Hepatocyte (in vitro differentiated cells): ENCODE measurements at regions not wholly inside any gene's neighbourhood (a gene's known extent, or its start where the extent isn't known, plus 50 kb on each side); places are given as distances from the start of the nearest gene placed in this dataset.

Experiments
- DNase-seq: peaks from one replicate; pipeline ENCODE4 v3.0.0-alpha.2; 2016; ENCODE audit warnings: low spot score
- H2AFZ ChIP-seq: fragments of 200-600 bp; sonication (generic); 2 replicates; pipeline ENCODE4 v1.6.0; 2016; ENCODE audit warnings: antibody characterized with exemption, mild to moderate bottlenecking
- H3K27ac ChIP-seq: fragments of 200-600 bp; sonication (generic); 2 replicates; pipeline ENCODE4 v1.5.1; 2016; ENCODE audit warnings: mild to moderate bottlenecking
- H3K27me3 ChIP-seq: fragments of 200-600 bp; sonication (generic); 2 replicates; pipeline ENCODE4 v1.6.1; 2016
- H3K36me3 ChIP-seq: fragments of 200-600 bp; sonication (generic); replicated peaks from 2 replicates; pipeline ENCODE4 v1.5.1; 2016; ENCODE audit warnings: low read depth; ENCODE audit not compliant: insufficient read depth
- H3K4me1 ChIP-seq: fragments of 200-600 bp; sonication (generic); 2 replicates; pipeline ENCODE4 v1.5.1; 2016; ENCODE audit warnings: mild to moderate bottlenecking, moderate library complexity; ENCODE audit not compliant: insufficient read depth
- H3K4me2 ChIP-seq: fragments of 200-600 bp; sonication (generic); 2 replicates; pipeline ENCODE4 v1.6.0; 2016
- H3K4me3 ChIP-seq: fragments of 200-600 bp; sonication (generic); 2 replicates; pipeline ENCODE4 v1.5.1; 2016; ENCODE audit warnings: mild to moderate bottlenecking
- H3K79me2 ChIP-seq: fragments of 200-600 bp; sonication (generic); 2 replicates; pipeline ENCODE4 v1.6.0; 2017; ENCODE audit warnings: mild to moderate bottlenecking
- H3K9me2 ChIP-seq: fragments of 200-600 bp; sonication (generic); replicated peaks from 2 replicates; pipeline ENCODE4 v1.6.0; 2017; ENCODE audit warnings: mild to moderate bottlenecking; ENCODE audit not compliant: insufficient read depth
- H3K9me3 ChIP-seq: fragments of 200-600 bp; sonication (generic); 2 replicates; pipeline ENCODE4 v1.5.1; 2016; ENCODE audit warnings: low read depth, mild to moderate bottlenecking
- H4K20me1 ChIP-seq: fragments of 200-600 bp; sonication (generic); 2 replicates; pipeline ENCODE4 v1.6.0; 2016; ENCODE audit warnings: mild to moderate bottlenecking; ENCODE audit not compliant: insufficient read depth, poor library complexity, severe bottlenecking
- CTCF ChIP-seq: fragments of 200-600 bp; sonication (generic); IDR thresholded peaks from 2 replicates; pipeline ENCODE4 v1.5.1; 2016; ENCODE audit warnings: antibody characterized with exemption, mild to moderate bottlenecking; ENCODE audit not compliant: poor library complexity
- EZH2 ChIP-seq: fragments of 200-600 bp; sonication (generic); IDR thresholded peaks from 2 replicates; pipeline ENCODE4 v1.6.1; 2016; ENCODE audit warnings: antibody characterized with exemption, mild to moderate bottlenecking, borderline replicate concordance
- EZH2phosphoT487 ChIP-seq: fragments of 200-600 bp; sonication (generic); IDR thresholded peaks from one replicate; pipeline ENCODE4 v1.6.1; 2018; ENCODE audit warnings: antibody characterized with exemption, mild to moderate bottlenecking, low read depth, moderate library complexity; ENCODE audit not compliant: unreplicated experiment, severe bottlenecking
- WGBS: methylation state at CpG from one replicate; pipeline ENCODE4 v1.1.6; 2016; ENCODE audit warnings: low lambda C conversion rate; ENCODE audit errors: missing lambda C conversion rate; 5-methylcytosine and 5-hydroxymethylcytosine counted together

DNA sequence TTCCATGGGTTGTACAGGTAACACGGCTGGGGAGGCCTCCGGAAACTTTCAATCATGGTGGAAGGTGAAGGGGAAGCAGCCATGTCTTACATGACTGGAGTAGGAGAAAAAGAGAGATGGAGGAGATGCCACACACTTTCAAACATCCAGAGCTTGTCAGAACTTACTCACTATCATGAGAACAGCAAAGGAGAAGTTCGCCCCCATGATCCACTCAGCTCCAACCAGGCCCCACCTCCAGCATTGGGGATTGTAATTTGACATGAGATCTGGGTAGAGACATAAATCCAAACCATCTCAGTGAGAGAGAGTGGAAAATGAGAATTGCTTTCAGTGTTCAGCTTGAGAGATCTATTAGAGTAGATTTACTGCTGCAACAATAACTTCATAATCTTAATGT is 210.9 kb downstream of the NDFIP2 start:
- Histone ChIP-seq H3K27ac (no peak overlapping the region), H3K9me2 (no peaks in the 10 kb centered on the region), H3K4me2 (no peak overlapping the region), H3K4me1 (no peaks in the 10 kb centered on the region), H2AFZ (no peak overlapping the region), H3K4me3 (no peak overlapping the region), H3K27me3 (no peaks in the 10 kb centered on the region), H3K79me2 (no peaks in the 10 kb centered on the region), H3K36me3 (no peaks in the 10 kb centered on the region), H4K20me1 (no peaks in the 10 kb centered on the region), H3K9me3 (no peaks in the 10 kb centered on the region)
- WGBS: 98% methylated on average over 3 of the region's 3 CpGs
- TF ChIP-seq EZH2: no peak
- no peak for TF ChIP-seq EZH2phosphoT487
- TF ChIP-seq CTCF: no peak
- no peak for DNase-seq

DNA sequence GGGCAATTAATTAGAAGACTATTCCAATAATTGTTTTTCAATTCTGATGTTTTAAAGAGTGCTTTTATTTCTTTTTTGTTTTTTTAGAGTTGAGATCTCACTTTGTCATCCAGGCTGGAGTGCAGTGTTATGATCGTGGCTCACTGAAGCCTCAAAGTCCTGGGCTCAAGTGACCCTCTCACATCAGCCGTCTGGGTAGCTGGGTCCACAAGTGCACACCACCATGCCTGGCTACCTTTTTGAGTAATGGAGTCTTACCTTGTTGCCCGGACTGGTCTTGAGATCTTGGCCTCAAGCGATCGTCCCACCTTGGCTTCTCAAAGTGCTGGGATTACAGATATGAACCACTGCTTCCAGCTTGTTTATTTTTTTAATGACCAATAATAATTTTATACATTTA is 207.8 kb downstream of the NDFIP2 start:
- 95% methylated on average over 5 of the region's 5 CpGs for WGBS
- Histone ChIP-seq H2AFZ (no peak overlapping the region), H3K9me3 (no peaks in the 10 kb centered on the region), H3K27ac (no peak overlapping the region), H4K20me1 (no peaks in the 10 kb centered on the region), H3K4me1 (no peaks in the 10 kb centered on the region), H3K9me2 (no peaks in the 10 kb centered on the region), H3K4me2 (no peak overlapping the region), H3K79me2 (no peaks in the 10 kb centered on the region), H3K4me3 (no peak overlapping the region), H3K27me3 (no peaks in the 10 kb centered on the region), H3K36me3 (no peaks in the 10 kb centered on the region)
- DNase-seq: no peak
- TF ChIP-seq EZH2 (no peak), CTCF (no peak), EZH2phosphoT487 (no peak)

- no peak overlapping the region for H3K4me3 ChIP-seq
- no peak overlapping the region for H2AFZ ChIP-seq
- DNase-seq: no peak
- no peaks in the 10 kb centered on the region for H4K20me1 ChIP-seq
- H3K27ac ChIP-seq: no peak overlapping the region
- no peaks in the 10 kb centered on the region for H3K4me1 ChIP-seq
- H3K4me2 ChIP-seq: no peak overlapping the region
- no peaks in the 10 kb centered on the region for H3K9me3 ChIP-seq
- H3K79me2 ChIP-seq: no peaks in the 10 kb centered on the region
- H3K9me2 ChIP-seq: no peaks in the 10 kb centered on the region
- no peaks in the 10 kb centered on the region for H3K36me3 ChIP-seq
- no peak for TF ChIP-seq EZH2phosphoT487
- no peak for TF ChIP-seq CTCF
- no peak for TF ChIP-seq EZH2
- 86% methylated on average over 6 of the region's 6 CpGs for WGBS
- H3K27me3 ChIP-seq: no peaks in the 10 kb centered on the region
These were observed 205.5 kb downstream of the NDFIP2 start for GRCh38 chr13:79686441-79686840.

GRCh38 chr13:79684371-79684770 is 203.4 kb downstream of the NDFIP2 start:
- WGBS: 83% methylated on average over 3 of the region's 3 CpGs
- H3K27ac ChIP-seq: no peak overlapping the region
- H3K79me2 ChIP-seq: no peaks in the 10 kb centered on the region
- no peak overlapping the region for H3K4me3 ChIP-seq
- H3K36me3 ChIP-seq: no peaks in the 10 kb centered on the region
- no peaks in the 10 kb centered on the region for H3K27me3 ChIP-seq
- no peak overlapping the region for H3K4me2 ChIP-seq
- no peaks in the 10 kb centered on the region for H3K4me1 ChIP-seq
- H2AFZ ChIP-seq: no peak overlapping the region
- TF ChIP-seq CTCF (no peak), EZH2 (no peak), EZH2phosphoT487 (no peak)
- no peaks in the 10 kb centered on the region for H4K20me1 ChIP-seq
- no peaks in the 10 kb centered on the region for H3K9me2 ChIP-seq
- no peak for DNase-seq
- no peaks in the 10 kb centered on the region for H3K9me3 ChIP-seq
